Caki2 (cell line): ENCODE measurements at regions not wholly inside any gene's neighbourhood (a gene's known extent, or its start where the extent isn't known, plus 50 kb on each side); places are given as distances from the start of the nearest gene placed in this dataset.
A peak's percentile ranks its signal among the peaks of the same experiment; 100 is the strongest.

Source experiments
- DNase-seq: peaks from one replicate; pipeline ENCODE4 v3.0.0-alpha.2; 2015; ENCODE audit warnings: low read depth
- in situ Hi-C: cut with HindIII; loops from 2 replicates; pipeline ENCODE4 v1.10.0; 2016; ENCODE audit warnings: low sequenced_read_pairs, low pct_unique_long_range_greater_than_20kb, mixed read lengths

GRCh38 chrX:51437521-51437920 lies 58.9 kb downstream of the NUDT11 start:
- DNase-seq: no peak
- in situ Hi-C loops: no loop called here

- in situ Hi-C loops: no loop called here
- no peak for DNase-seq
Measured at GRCh38 chrX:51435101-51435500, 61.3 kb downstream of the NUDT11 start.

- in situ Hi-C loops: no loop called here
- peak; percentile 53 for DNase-seq
Measured at GRCh38 chrX:51421972-51422597, 74.3 kb downstream of the NUDT11 start.

- peak; percentile 33 for DNase-seq
- in situ Hi-C loops: no loop called here
Measured at GRCh38 chrX:51420610-51421009, 75.8 kb downstream of the NUDT11 start.

GRCh38 chrX:51408462-51408861 lies 75.8 kb downstream of the NUDT10 start:
- no peak for DNase-seq

GRCh38 chrX:51407520-51408409 lies 75.1 kb downstream of the NUDT10 start:
- in situ Hi-C loops: no loop called here
- no peak for DNase-seq

More at GRCh38 chrX:51408462-51408861, 75.8 kb downstream of the NUDT10 start:
- in situ Hi-C loops: no loop called here

- no peak for DNase-seq
- in situ Hi-C loops: no loop called here
Measured at GRCh38 chrX:51406688-51407519, 74.3 kb downstream of the NUDT10 start.

GRCh38 chrX:51404445-51404844 lies 71.8 kb downstream of the NUDT10 start:
- in situ Hi-C loops: no loop called here
- DNase-seq: no peak

- in situ Hi-C loops: no loop called here
Measured at GRCh38 chrX:51395810-51396728, 63.4 kb downstream of the NUDT10 start.

GRCh38 chrX:51395480-51395809 lies 62.8 kb downstream of the NUDT10 start:
- in situ Hi-C loops: no loop called here
- no peak for DNase-seq

More at GRCh38 chrX:51395810-51396728, 63.4 kb downstream of the NUDT10 start:
- DNase-seq: peak; percentile 57
